ENCODE measurements at regions not wholly inside any gene's neighbourhood (a gene's known extent, or its start where the extent isn't known, plus 50 kb on each side); places are given as distances from the start of the nearest gene placed in this dataset.

- no peaks in the 10 kb centered on the region for H3K9me3 ChIP-seq (ENCODE audit: control insufficient read depth, low read length)
These were observed 2403.4 kb upstream of the ACO1 start for GRCh38 chr9:29981013-29981412.

GRCh38 chr9:29999645-30000044, 2384.8 kb upstream of the ACO1 start:
- H3K9me3 Mint-ChIP-seq, result peaks cover 36% of the 10 kb centered on the region
- no peaks in the 10 kb centered on the region for H3K9me3 ChIP-seq (ENCODE audit: control insufficient read depth, low read length)
- no peak overlapping the region for H3K9ac ChIP-seq (ENCODE audit: extremely low read depth, low read length, poor library complexity, severe bottlenecking)
- no peak overlapping the region for H3K27ac ChIP-seq (ENCODE audit: low read depth, low read length)
- peak overlapping the region; percentile 34 for H3K4me3 ChIP-seq (ENCODE audit: low read length)
- H3K27me3 ChIP-seq (ENCODE audit: control insufficient read depth, insufficient read depth, low read length, poor library complexity, severe bottlenecking), result no peaks in the 10 kb centered on the region
- H3K27ac Mint-ChIP-seq, result no peak overlapping the region
- H3K27me3 Mint-ChIP-seq (ENCODE audit: insufficient read depth), result no peaks in the 10 kb centered on the region
- H3K4me1 ChIP-seq (ENCODE audit: control insufficient read depth, insufficient read depth, low read length), result no peaks in the 10 kb centered on the region
- TF ChIP-seq, protein P1, sequence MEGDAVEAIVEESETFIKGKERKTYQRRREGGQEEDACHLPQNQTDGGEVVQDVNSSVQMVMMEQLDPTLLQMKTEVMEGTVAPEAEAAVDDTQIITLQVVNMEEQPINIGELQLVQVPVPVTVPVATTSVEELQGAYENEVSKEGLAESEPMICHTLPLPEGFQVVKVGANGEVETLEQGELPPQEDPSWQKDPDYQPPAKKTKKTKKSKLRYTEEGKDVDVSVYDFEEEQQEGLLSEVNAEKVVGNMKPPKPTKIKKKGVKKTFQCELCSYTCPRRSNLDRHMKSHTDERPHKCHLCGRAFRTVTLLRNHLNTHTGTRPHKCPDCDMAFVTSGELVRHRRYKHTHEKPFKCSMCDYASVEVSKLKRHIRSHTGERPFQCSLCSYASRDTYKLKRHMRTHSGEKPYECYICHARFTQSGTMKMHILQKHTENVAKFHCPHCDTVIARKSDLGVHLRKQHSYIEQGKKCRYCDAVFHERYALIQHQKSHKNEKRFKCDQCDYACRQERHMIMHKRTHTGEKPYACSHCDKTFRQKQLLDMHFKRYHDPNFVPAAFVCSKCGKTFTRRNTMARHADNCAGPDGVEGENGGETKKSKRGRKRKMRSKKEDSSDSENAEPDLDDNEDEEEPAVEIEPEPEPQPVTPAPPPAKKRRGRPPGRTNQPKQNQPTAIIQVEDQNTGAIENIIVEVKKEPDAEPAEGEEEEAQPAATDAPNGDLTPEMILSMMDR (conservative IDR thresholded peaks at IDR 0.05), result no peak
- no peak overlapping the region for H3K4me3 Mint-ChIP-seq
- no peak for DNase-seq
- H3K36me3 ChIP-seq (ENCODE audit: control insufficient read depth, insufficient read depth, low read length), result no peaks in the 10 kb centered on the region
- peaks cover 6% of the 10 kb centered on the region for H3K4me1 Mint-ChIP-seq
- H3K36me3 Mint-ChIP-seq (ENCODE audit: low read depth), result no peaks in the 10 kb centered on the region

More at GRCh38 chr9:29981013-29981412, 2403.4 kb upstream of the ACO1 start:
- Mint-ChIP-seq H3K4me3 (no peak overlapping the region), H3K9me3 (no peaks in the 10 kb centered on the region), H3K27me3 (ENCODE audit: insufficient read depth) (no peaks in the 10 kb centered on the region), H3K27ac (no peak overlapping the region), H3K4me1 (peaks cover 2% of the 10 kb centered on the region), H3K36me3 (ENCODE audit: low read depth) (no peaks in the 10 kb centered on the region)
- no peaks in the 10 kb centered on the region for H3K27me3 ChIP-seq (ENCODE audit: control insufficient read depth, insufficient read depth, low read length, poor library complexity, severe bottlenecking)
- TF ChIP-seq, protein P1 (conservative IDR thresholded peaks at IDR 0.05), result no peak
- H3K36me3 ChIP-seq (ENCODE audit: control insufficient read depth, insufficient read depth, low read length), result no peaks in the 10 kb centered on the region
- H3K4me1 ChIP-seq (ENCODE audit: control insufficient read depth, insufficient read depth, low read length), result no peaks in the 10 kb centered on the region
- 85 to 91% methylated on average over 3 to 4 of the region's 4 CpGs for WGBS, 2 experiments (ENCODE audit: insufficient coverage in 1 of 2, insufficient read length in 1 of 2)
- no peak overlapping the region for H3K4me3 ChIP-seq (ENCODE audit: low read length)
- no peak overlapping the region for H3K9ac ChIP-seq (ENCODE audit: extremely low read depth, low read length, poor library complexity, severe bottlenecking)
- no peak overlapping the region for H3K27ac ChIP-seq (ENCODE audit: low read depth, low read length)
- DNase-seq, result no peak

GRCh38 chr9:30010691-30011090, 2373.8 kb upstream of the ACO1 start:
- WGBS, 2 experiments (ENCODE audit: insufficient coverage in 1 of 2, insufficient read length in 1 of 2), result 94% methylated on average over 2 of the region's 3 CpGs; no CpG with 5 or more reads in 1 of the 2 experiments

More at GRCh38 chr9:30010691-30011090, 2373.8 kb upstream of the ACO1 start:
- no peaks in the 10 kb centered on the region for H3K4me1 Mint-ChIP-seq
- no peak overlapping the region for H3K4me3 Mint-ChIP-seq
- TF ChIP-seq, protein P1 (conservative IDR thresholded peaks at IDR 0.05), result no peak
- no peak overlapping the region for H3K27ac Mint-ChIP-seq
- no peaks in the 10 kb centered on the region for H3K36me3 Mint-ChIP-seq (ENCODE audit: low read depth)
- Histone ChIP-seq H3K27ac (ENCODE audit: low read depth, low read length) (no peak overlapping the region), H3K36me3 (ENCODE audit: control insufficient read depth, insufficient read depth, low read length) (no peaks in the 10 kb centered on the region), H3K4me3 (ENCODE audit: low read length) (no peak overlapping the region), H3K4me1 (ENCODE audit: control insufficient read depth, insufficient read depth, low read length) (no peaks in the 10 kb centered on the region), H3K9me3 (ENCODE audit: control insufficient read depth, low read length) (no peaks in the 10 kb centered on the region), H3K27me3 (ENCODE audit: control insufficient read depth, insufficient read depth, low read length, poor library complexity, severe bottlenecking) (no peaks in the 10 kb centered on the region), H3K9ac (ENCODE audit: extremely low read depth, low read length, poor library complexity, severe bottlenecking) (no peak overlapping the region)
- no peaks in the 10 kb centered on the region for H3K27me3 Mint-ChIP-seq (ENCODE audit: insufficient read depth)
- H3K9me3 Mint-ChIP-seq, result no peaks in the 10 kb centered on the region
- no peak for DNase-seq
